Keratinocyte (primary cell): ENCODE measurements at regions not wholly inside any gene's neighbourhood (a gene's known extent, or its start where the extent isn't known, plus 50 kb on each side); places are given as distances from the start of the nearest gene placed in this dataset.

Experiments
- DNase-seq: peaks from one replicate; pipeline ENCODE4 v3.0.0-alpha.2; 2011; ENCODE audit warnings: low read depth, missing footprints, low spot score
- FAIRE-seq: peaks from 2 replicates; lab custom pipeline; 2011; peaks lifted over from hg19 to GRCh38; lab: Jason Lieb, UNC
- H2AFZ ChIP-seq: 2 replicates; pipeline ENCODE4 v1.6.0; 2012; ENCODE audit warnings: low read length, control low read depth, inconsistent platforms; ENCODE audit not compliant: control insufficient read depth
- H3K27ac ChIP-seq: 2 replicates; pipeline ENCODE4 v1.5.1; 2011; ENCODE audit warnings: low read length; ENCODE audit not compliant: control insufficient read depth, insufficient read depth
- H3K27me3 ChIP-seq: 3 replicates; pipeline ENCODE4 v1.6.0; 2011; ENCODE audit warnings: low read length; ENCODE audit not compliant: control insufficient read depth, insufficient read depth; ENCODE audit errors: extremely low read depth
- H3K36me3 ChIP-seq, 2 experiments: 2 replicates in 1 of 2; 3 replicates in 1 of 2; pipeline ENCODE4 v1.5.1; 2011; ENCODE audit warnings: low read length in 2 of 2, mild to moderate bottlenecking in 1 of 2; ENCODE audit not compliant: control insufficient read depth in 2 of 2, insufficient read depth in 2 of 2; ENCODE audit errors: extremely low read depth in 1 of 2
- H3K4me1 ChIP-seq: 3 replicates; pipeline ENCODE4 v1.5.1; 2011; ENCODE audit warnings: low read length; ENCODE audit not compliant: control insufficient read depth, insufficient read depth; ENCODE audit errors: extremely low read depth
- H3K4me2 ChIP-seq: 3 replicates; pipeline ENCODE4 v1.6.0; 2011; ENCODE audit warnings: low read depth, low read length; ENCODE audit not compliant: control insufficient read depth, insufficient read depth; ENCODE audit errors: extremely low read depth
- H3K4me3 ChIP-seq, 3 experiments: fragments of 200-600 bp in 1 of 3; sonication (generic) in 1 of 3; 2 replicates in 2 of 3; 3 replicates in 1 of 3; pipeline ENCODE4 v1.5.1; 2011 to 2016; ENCODE audit warnings: low read length in 3 of 3, mild to moderate bottlenecking in 3 of 3, control low read depth in 2 of 3, inconsistent platforms in 1 of 3, low read depth in 1 of 3, mixed read lengths in 1 of 3, mixed run types in 1 of 3, moderate library complexity in 1 of 3; ENCODE audit not compliant: control insufficient read depth in 2 of 3, insufficient read depth in 2 of 3; ENCODE audit errors: extremely low read depth in 1 of 3
- H3K79me2 ChIP-seq: 2 replicates; pipeline ENCODE4 v1.6.0; 2012; ENCODE audit warnings: low read length; ENCODE audit not compliant: control insufficient read depth, insufficient read depth
- H3K9ac ChIP-seq: 3 replicates; pipeline ENCODE4 v1.6.0; 2011; ENCODE audit warnings: low read length; ENCODE audit not compliant: control insufficient read depth, insufficient read depth; ENCODE audit errors: extremely low read depth
- H3K9me1 ChIP-seq: 3 replicates; pipeline ENCODE4 v1.6.0; 2011; ENCODE audit warnings: low read length; ENCODE audit not compliant: control insufficient read depth, insufficient read depth; ENCODE audit errors: extremely low read depth
- H3K9me3 ChIP-seq: 2 replicates; pipeline ENCODE4 v1.5.1; 2012; ENCODE audit warnings: low read depth, low read length; ENCODE audit not compliant: control insufficient read depth
- H4K20me1 ChIP-seq: 3 replicates; pipeline ENCODE4 v1.6.0; 2011; ENCODE audit warnings: low read length; ENCODE audit not compliant: control insufficient read depth, insufficient read depth; ENCODE audit errors: extremely low read depth
- CTCF ChIP-seq, 3 experiments: IDR thresholded peaks in 1 of 3; conservative IDR thresholded peaks in 1 of 3; optimal IDR thresholded peaks in 1 of 3; 2 replicates in 2 of 3; 3 replicates in 1 of 3; pipeline versions ENCODE3 to v1.5.1; 2011; ENCODE audit warnings: low read length in 3 of 3, mild to moderate bottlenecking in 3 of 3, moderate library complexity in 2 of 3, control low read depth in 1 of 3, inconsistent platforms in 1 of 3; ENCODE audit not compliant: insufficient read depth in 2 of 3; ENCODE audit errors: extremely low read depth in 1 of 3
- EZH2 ChIP-seq: IDR thresholded peaks from one replicate; pipeline ENCODE4 v1.6.1; 2012; ENCODE audit warnings: inconsistent platforms, mild to moderate bottlenecking, low read length, moderate library complexity
- dilution Hi-C: fragments of 300-500 bp; cut with MboI; formaldehyde crosslinking; loops from one replicate; pipeline ENCODE4 v1.7.0; 2020; ENCODE audit warnings: low sequenced_read_pairs; ENCODE audit not compliant: extremely low pct_ligation_motif_present

- Histone ChIP-seq H3K4me1 (no peaks in the 10 kb centered on the region), H3K9me1 (no peaks in the 10 kb centered on the region), H3K9me3 (no peaks in the 10 kb centered on the region), H2AFZ (no peak overlapping the region), H3K4me3 (no peak overlapping the region), H3K4me2 (no peak overlapping the region), H3K27me3 (peaks cover 4% of the 10 kb centered on the region), H3K36me3 (no peaks in the 10 kb centered on the region), H3K79me2 (no peaks in the 10 kb centered on the region), H3K27ac (no peak overlapping the region), H3K9ac (no peak overlapping the region), H4K20me1 (no peaks in the 10 kb centered on the region)
- dilution Hi-C loops = no loop called here
- no peak for DNase-seq
- TF ChIP-seq CTCF (optimal IDR thresholded peaks at IDR 0.05 in 1 of 3, IDR thresholded peaks at IDR 0.05 in 1 of 3, conservative IDR thresholded peaks at IDR 0.05 in 1 of 3; ENCODE audit: extremely low read depth in 1 of 3, insufficient read depth in 2 of 3, low read length in 3 of 3) (no peak), EZH2 (no peak)
- FAIRE-seq = no peak
Observed at GRCh38 chr5:2574155-2574554, 177.3 kb downstream of the IRX2 start.

GRCh38 chr5:2570586-2570985 lies 180.9 kb downstream of the IRX2 start:
- no peak overlapping the region for H3K9ac ChIP-seq
- H3K9me3 ChIP-seq = no peaks in the 10 kb centered on the region
- TF ChIP-seq CTCF (optimal IDR thresholded peaks at IDR 0.05 in 1 of 3, IDR thresholded peaks at IDR 0.05 in 1 of 3, conservative IDR thresholded peaks at IDR 0.05 in 1 of 3; ENCODE audit: extremely low read depth in 1 of 3, insufficient read depth in 2 of 3, low read length in 3 of 3) = no peak
- TF ChIP-seq EZH2 = no peak
- dilution Hi-C loops = no loop called here
- H3K4me2 ChIP-seq = no peak overlapping the region
- no peak overlapping the region for H3K27ac ChIP-seq
- H3K27me3 ChIP-seq = peaks cover 4% of the 10 kb centered on the region
- DNase-seq (no peak), FAIRE-seq (no peak)
- H3K79me2 ChIP-seq = no peaks in the 10 kb centered on the region
- H4K20me1 ChIP-seq = no peaks in the 10 kb centered on the region
- H3K4me1 ChIP-seq = no peaks in the 10 kb centered on the region
- no peak overlapping the region for H3K4me3 ChIP-seq
- H3K36me3 ChIP-seq = no peaks in the 10 kb centered on the region
- H2AFZ ChIP-seq = no peak overlapping the region
- no peaks in the 10 kb centered on the region for H3K9me1 ChIP-seq
